GM23338 (cell line): ENCODE measurements at regions not wholly inside any gene's neighbourhood (a gene's known extent, or its start where the extent isn't known, plus 50 kb on each side); places are given as distances from the start of the nearest gene placed in this dataset.

ENCODE experiments used
- ATAC-seq: fragments of 200-7000 bp; cut with Tn5 transposase; 3 replicates; pipeline ENCODE4 v1.9.1; 2020
- DNase-seq: peaks from one replicate; pipeline ENCODE4 v3.0.0-alpha.2; 2015; ENCODE audit warnings: low spot score
- H2AFZ ChIP-seq: fragments of 200-600 bp; sonication (generic); 2 replicates; pipeline ENCODE4 v1.8.0; 2016; ENCODE audit warnings: antibody characterized with exemption, mild to moderate bottlenecking, moderate library complexity
- H3F3A ChIP-seq: fragments of 200-600 bp; sonication (generic); replicated peaks from 2 replicates; pipeline ENCODE4 v1.8.0; 2017; ENCODE audit warnings: antibody characterized with exemption, mixed run types, low read depth
- H3K27ac ChIP-seq: fragments of 200-600 bp; sonication (generic); 2 replicates; pipeline ENCODE4 v1.6.1; 2016; ENCODE audit warnings: low read depth
- H3K27me3 ChIP-seq: fragments of 200-600 bp; sonication (generic); 2 replicates; pipeline ENCODE4 v1.8.0; 2016; ENCODE audit warnings: mild to moderate bottlenecking, mixed run types, moderate library complexity; ENCODE audit not compliant: insufficient read depth
- H3K36me3 ChIP-seq: fragments of 200-600 bp; sonication (generic); 2 replicates; pipeline ENCODE4 v1.8.0; 2016; ENCODE audit warnings: mild to moderate bottlenecking; ENCODE audit not compliant: insufficient read depth
- H3K4me1 ChIP-seq: fragments of 200-600 bp; sonication (generic); 2 replicates; pipeline ENCODE4 v1.8.0; 2016; ENCODE audit warnings: mild to moderate bottlenecking, moderate library complexity; ENCODE audit not compliant: insufficient read depth
- H3K4me2 ChIP-seq: fragments of 200-600 bp; sonication (generic); 2 replicates; pipeline ENCODE4 v1.7.1; 2017; ENCODE audit warnings: mixed run types
- H3K4me3 ChIP-seq: fragments of 200-600 bp; sonication (generic); 2 replicates; pipeline ENCODE4 v1.6.1; 2016; ENCODE audit warnings: mixed run types
- H3K79me2 ChIP-seq: fragments of 200-600 bp; sonication (generic); replicated peaks from 2 replicates; pipeline ENCODE4 v1.8.0; 2017; ENCODE audit warnings: mild to moderate bottlenecking; ENCODE audit not compliant: insufficient read depth
- H3K9me2 ChIP-seq: fragments of 200-600 bp; sonication (generic); 2 replicates; pipeline ENCODE4 v1.8.0; 2017; ENCODE audit not compliant: insufficient read depth
- H4K20me1 ChIP-seq: fragments of 200-600 bp; sonication (generic); replicated peaks from 2 replicates; pipeline ENCODE4 v1.8.0; 2017; ENCODE audit warnings: mild to moderate bottlenecking; ENCODE audit not compliant: insufficient read depth
- H3K27ac Mint-ChIP-seq: 2 replicates; pipeline ENCODE4 v1.8.0; 2020; ENCODE audit warnings: inconsistent platforms, mild to moderate bottlenecking, moderate library complexity, mixed read lengths
- H3K27me3 Mint-ChIP-seq: 3 replicates; pipeline ENCODE4 v1.8.0; 2022; ENCODE audit warnings: low read depth, mild to moderate bottlenecking, moderate library complexity, mixed read lengths, inconsistent platforms; ENCODE audit not compliant: insufficient read depth, poor library complexity
- H3K36me3 Mint-ChIP-seq: 3 replicates; pipeline ENCODE4 v1.8.0; 2021; ENCODE audit warnings: low read depth, mild to moderate bottlenecking, inconsistent platforms, moderate library complexity, mixed read lengths
- H3K4me1 Mint-ChIP-seq: 3 replicates; pipeline ENCODE4 v1.8.0; 2020; ENCODE audit warnings: mild to moderate bottlenecking, inconsistent platforms, mixed read lengths
- H3K4me3 Mint-ChIP-seq: 3 replicates; pipeline ENCODE4 v1.8.0; 2021; ENCODE audit warnings: moderate library complexity, mild to moderate bottlenecking, inconsistent platforms, mixed read lengths
- H3K9me3 Mint-ChIP-seq: 3 replicates; pipeline ENCODE4 v1.8.0; 2020; ENCODE audit warnings: moderate library complexity, mild to moderate bottlenecking, inconsistent platforms, mixed read lengths
- ZNF114 ChIP-seq: fragments of 250-450 bp; sonication (Bioruptor Pico); IDR thresholded peaks from 2 replicates; pipeline ENCODE4 v1.5.0; 2020; ENCODE audit warnings: mild to moderate bottlenecking, moderate library complexity
- TF ChIP-seq, protein P1 (sequence below), 2 experiments: fragments of 200-600 bp in 1 of 2; sonication (generic) in 1 of 2; conservative IDR thresholded peaks; 2 replicates each; pipeline versions ENCODE4 v1.5.1 to v1.6.1; 2016 to 2017; ENCODE audit warnings: antibody characterized with exemption in 2 of 2, low read depth in 2 of 2, mild to moderate bottlenecking in 2 of 2, moderate library complexity in 1 of 2
- TF ChIP-seq, protein P2 (sequence below): fragments of 250-450 bp; sonication (Bioruptor Pico); IDR thresholded peaks from 2 replicates; pipeline ENCODE4 v1.5.0; 2020; ENCODE audit warnings: mild to moderate bottlenecking, moderate library complexity

DNA sequence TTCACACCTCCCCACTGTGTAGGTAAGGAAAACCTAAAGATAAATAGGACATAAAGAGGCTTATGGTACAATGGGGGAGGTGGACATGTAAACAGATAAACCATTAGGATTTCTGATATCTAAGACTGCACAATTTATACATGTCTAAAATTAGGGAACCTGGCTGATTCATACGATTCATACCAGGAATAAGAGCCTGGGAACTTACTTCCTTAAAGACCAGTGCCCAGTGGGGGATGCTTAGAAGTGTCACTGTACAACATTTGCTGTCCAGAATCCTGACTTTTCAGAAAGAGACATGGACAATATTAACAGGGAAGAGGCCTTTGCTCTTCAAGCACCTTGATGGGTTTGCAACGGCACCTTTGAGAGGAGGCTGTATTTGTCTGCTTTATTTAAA lies 116.8 kb upstream of the KIT start:
- H3K4me2 ChIP-seq, result no peak overlapping the region
- no peak overlapping the region for H3K4me3 ChIP-seq
- H3K27me3 ChIP-seq, result no peaks in the 10 kb centered on the region
- no peak overlapping the region for H2AFZ ChIP-seq
- no peak overlapping the region for H3K4me3 Mint-ChIP-seq
- 0 out of 2 replicates have a peak, but pooled peaks cover 6% of the 10 kb centered on the region for H3K4me1 ChIP-seq
- no peaks in the 10 kb centered on the region for H3F3A ChIP-seq
- no peaks in the 10 kb centered on the region for H3K9me2 ChIP-seq
- peaks cover 2% of the 10 kb centered on the region; the same call in 2 of the 3 replicates for H3K36me3 Mint-ChIP-seq
- no peaks in the 10 kb centered on the region for H3K36me3 ChIP-seq
- H3K27ac Mint-ChIP-seq, result no peak overlapping the region
- DNase-seq (no peak), ATAC-seq (no peak)
- peaks cover 2% of the 10 kb centered on the region for H3K27me3 Mint-ChIP-seq
- H3K4me1 Mint-ChIP-seq, result peaks cover 26% of the 10 kb centered on the region
- TF ChIP-seq, protein P1, sequence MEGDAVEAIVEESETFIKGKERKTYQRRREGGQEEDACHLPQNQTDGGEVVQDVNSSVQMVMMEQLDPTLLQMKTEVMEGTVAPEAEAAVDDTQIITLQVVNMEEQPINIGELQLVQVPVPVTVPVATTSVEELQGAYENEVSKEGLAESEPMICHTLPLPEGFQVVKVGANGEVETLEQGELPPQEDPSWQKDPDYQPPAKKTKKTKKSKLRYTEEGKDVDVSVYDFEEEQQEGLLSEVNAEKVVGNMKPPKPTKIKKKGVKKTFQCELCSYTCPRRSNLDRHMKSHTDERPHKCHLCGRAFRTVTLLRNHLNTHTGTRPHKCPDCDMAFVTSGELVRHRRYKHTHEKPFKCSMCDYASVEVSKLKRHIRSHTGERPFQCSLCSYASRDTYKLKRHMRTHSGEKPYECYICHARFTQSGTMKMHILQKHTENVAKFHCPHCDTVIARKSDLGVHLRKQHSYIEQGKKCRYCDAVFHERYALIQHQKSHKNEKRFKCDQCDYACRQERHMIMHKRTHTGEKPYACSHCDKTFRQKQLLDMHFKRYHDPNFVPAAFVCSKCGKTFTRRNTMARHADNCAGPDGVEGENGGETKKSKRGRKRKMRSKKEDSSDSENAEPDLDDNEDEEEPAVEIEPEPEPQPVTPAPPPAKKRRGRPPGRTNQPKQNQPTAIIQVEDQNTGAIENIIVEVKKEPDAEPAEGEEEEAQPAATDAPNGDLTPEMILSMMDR (conservative IDR thresholded peaks at IDR 0.05; ENCODE audit: low read depth in 2 of 2), result no peak
- no peak for TF ChIP-seq ZNF114 (CRISPR knock-in tag)
- TF ChIP-seq, protein P2, sequence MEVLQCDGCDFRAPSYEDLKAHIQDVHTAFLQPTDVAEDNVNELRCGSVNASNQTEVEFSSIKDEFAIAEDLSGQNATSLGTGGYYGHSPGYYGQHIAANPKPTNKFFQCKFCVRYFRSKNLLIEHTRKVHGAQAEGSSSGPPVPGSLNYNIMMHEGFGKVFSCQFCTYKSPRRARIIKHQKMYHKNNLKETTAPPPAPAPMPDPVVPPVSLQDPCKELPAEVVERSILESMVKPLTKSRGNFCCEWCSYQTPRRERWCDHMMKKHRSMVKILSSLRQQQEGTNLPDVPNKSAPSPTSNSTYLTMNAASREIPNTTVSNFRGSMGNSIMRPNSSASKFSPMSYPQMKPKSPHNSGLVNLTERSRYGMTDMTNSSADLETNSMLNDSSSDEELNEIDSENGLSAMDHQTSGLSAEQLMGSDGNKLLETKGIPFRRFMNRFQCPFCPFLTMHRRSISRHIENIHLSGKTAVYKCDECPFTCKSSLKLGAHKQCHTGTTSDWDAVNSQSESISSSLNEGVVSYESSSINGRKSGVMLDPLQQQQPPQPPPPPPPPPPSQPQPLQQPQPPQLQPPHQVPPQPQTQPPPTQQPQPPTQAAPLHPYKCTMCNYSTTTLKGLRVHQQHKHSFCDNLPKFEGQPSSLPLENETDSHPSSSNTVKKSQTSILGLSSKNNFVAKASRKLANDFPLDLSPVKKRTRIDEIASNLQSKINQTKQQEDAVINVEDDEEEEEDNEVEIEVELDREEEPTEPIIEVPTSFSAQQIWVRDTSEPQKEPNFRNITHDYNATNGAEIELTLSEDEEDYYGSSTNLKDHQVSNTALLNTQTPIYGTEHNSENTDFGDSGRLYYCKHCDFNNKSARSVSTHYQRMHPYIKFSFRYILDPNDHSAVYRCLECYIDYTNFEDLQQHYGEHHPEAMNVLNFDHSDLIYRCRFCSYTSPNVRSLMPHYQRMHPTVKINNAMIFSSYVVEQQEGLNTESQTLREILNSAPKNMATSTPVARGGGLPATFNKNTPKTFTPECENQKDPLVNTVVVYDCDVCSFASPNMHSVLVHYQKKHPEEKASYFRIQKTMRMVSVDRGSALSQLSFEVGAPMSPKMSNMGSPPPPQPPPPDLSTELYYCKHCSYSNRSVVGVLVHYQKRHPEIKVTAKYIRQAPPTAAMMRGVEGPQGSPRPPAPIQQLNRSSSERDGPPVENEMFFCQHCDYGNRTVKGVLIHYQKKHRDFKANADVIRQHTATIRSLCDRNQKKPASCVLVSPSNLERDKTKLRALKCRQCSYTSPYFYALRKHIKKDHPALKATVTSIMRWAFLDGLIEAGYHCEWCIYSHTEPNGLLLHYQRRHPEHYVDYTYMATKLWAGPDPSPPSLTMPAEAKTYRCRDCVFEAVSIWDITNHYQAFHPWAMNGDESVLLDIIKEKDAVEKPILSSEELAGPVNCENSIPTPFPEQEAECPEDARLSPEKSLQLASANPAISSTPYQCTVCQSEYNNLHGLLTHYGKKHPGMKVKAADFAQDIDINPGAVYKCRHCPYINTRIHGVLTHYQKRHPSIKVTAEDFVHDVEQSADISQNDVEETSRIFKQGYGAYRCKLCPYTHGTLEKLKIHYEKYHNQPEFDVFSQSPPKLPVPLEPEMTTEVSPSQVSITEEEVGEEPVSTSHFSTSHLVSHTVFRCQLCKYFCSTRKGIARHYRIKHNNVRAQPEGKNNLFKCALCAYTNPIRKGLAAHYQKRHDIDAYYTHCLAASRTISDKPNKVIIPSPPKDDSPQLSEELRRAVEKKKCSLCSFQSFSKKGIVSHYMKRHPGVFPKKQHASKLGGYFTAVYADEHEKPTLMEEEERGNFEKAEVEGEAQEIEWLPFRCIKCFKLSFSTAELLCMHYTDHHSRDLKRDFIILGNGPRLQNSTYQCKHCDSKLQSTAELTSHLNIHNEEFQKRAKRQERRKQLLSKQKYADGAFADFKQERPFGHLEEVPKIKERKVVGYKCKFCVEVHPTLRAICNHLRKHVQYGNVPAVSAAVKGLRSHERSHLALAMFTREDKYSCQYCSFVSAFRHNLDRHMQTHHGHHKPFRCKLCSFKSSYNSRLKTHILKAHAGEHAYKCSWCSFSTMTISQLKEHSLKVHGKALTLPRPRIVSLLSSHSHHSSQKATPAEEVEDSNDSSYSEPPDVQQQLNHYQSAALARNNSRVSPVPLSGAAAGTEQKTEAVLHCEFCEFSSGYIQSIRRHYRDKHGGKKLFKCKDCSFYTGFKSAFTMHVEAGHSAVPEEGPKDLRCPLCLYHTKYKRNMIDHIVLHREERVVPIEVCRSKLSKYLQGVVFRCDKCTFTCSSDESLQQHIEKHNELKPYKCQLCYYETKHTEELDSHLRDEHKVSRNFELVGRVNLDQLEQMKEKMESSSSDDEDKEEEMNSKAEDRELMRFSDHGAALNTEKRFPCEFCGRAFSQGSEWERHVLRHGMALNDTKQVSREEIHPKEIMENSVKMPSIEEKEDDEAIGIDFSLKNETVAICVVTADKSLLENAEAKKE (CRISPR knock-in tag), result no peak
- H3K9me3 Mint-ChIP-seq, result peaks cover 1% of the 10 kb centered on the region; the same call in 1 of the 3 replicates
- no peaks in the 10 kb centered on the region for H3K79me2 ChIP-seq
- H3K27ac ChIP-seq, result no peak overlapping the region
- H4K20me1 ChIP-seq, result no peaks in the 10 kb centered on the region
